K562 (cell line): ENCODE measurements at regions not wholly inside any gene's neighbourhood (a gene's known extent, or its start where the extent isn't known, plus 50 kb on each side); places are given as distances from the start of the nearest gene placed in this dataset.

ENCODE experiments used
- ATF7 ChIP-seq: fragments of 450-650 bp; IDR thresholded peaks from 2 replicates; pipeline ENCODE4 v1.7.1; 2014; ENCODE audit warnings: mild to moderate bottlenecking, moderate library complexity
- BCL6 ChIP-seq: fragments of 250-450 bp; sonication (Bioruptor Pico); IDR thresholded peaks from 2 replicates; pipeline ENCODE4 v1.4.0; 2020
- CBX1 ChIP-seq: sonication (generic); IDR thresholded peaks from 2 replicates; pipeline ENCODE4 v1.6.1; 2016; ENCODE audit warnings: antibody characterized with exemption, low read depth, mild to moderate bottlenecking
- DIDO1 ChIP-seq: fragments of 450-650 bp; IDR thresholded peaks from 2 replicates; pipeline ENCODE4 v1.6.1; 2016; ENCODE audit warnings: low read depth, missing biosample characterization, missing genetic modification characterization
- FOSL1 ChIP-seq: fragments of 200-800 bp; sonication (Bioruptor generic); conservative IDR thresholded peaks from 2 replicates; pipeline ENCODE4 v1.6.1; 2016; ENCODE audit warnings: missing genetic modification characterization, missing compliant biosample characterization
- JUNB ChIP-seq: fragments of 450-650 bp; formaldehyde crosslinking; conservative IDR thresholded peaks from 2 replicates; pipeline ENCODE4 v1.4.0; 2020; ENCODE audit warnings: mild to moderate bottlenecking
- MCM3 ChIP-seq: fragments of 450-650 bp; IDR thresholded peaks from 2 replicates; pipeline ENCODE4 v1.6.1; 2016
- MITF ChIP-seq: IDR thresholded peaks from 2 replicates; pipeline ENCODE4 v1.6.1; 2014; ENCODE audit warnings: antibody characterized with exemption
- MYBL2 ChIP-seq, 2 experiments: fragments of 450-650 bp in 1 of 2; sonication (generic) in 1 of 2; formaldehyde crosslinking in 1 of 2; IDR thresholded peaks; 2 replicates each; pipeline versions ENCODE4 v1.6.1 to v1.8.1; 2017 to 2022; ENCODE audit warnings: borderline replicate concordance in 1 of 2, inconsistent platforms in 1 of 2, low read depth in 1 of 2, mild to moderate bottlenecking in 1 of 2, missing genetic modification reagents in 1 of 2, moderate library complexity in 1 of 2
- NFRKB ChIP-seq: fragments of 450-650 bp; IDR thresholded peaks from 2 replicates; pipeline ENCODE4 v1.6.1; 2016; ENCODE audit warnings: low read depth
- PKNOX1 ChIP-seq: fragments of 450-650 bp; IDR thresholded peaks from 2 replicates; pipeline ENCODE4 v1.6.1; 2016
- POLR2G ChIP-seq: fragments of 200-400 bp; formaldehyde crosslinking; IDR thresholded peaks from 2 replicates; pipeline ENCODE4 v1.6.1; 2017; ENCODE audit warnings: low read depth, mild to moderate bottlenecking, antibody characterized with exemption, low read length, moderate library complexity
- POLR2H ChIP-seq: IDR thresholded peaks from 2 replicates; pipeline ENCODE4 v1.6.1; 2016; ENCODE audit warnings: missing genetic modification characterization, low read depth, mild to moderate bottlenecking, control low read depth, missing compliant biosample characterization, moderate library complexity
- SLC30A9 ChIP-seq: fragments of 250-450 bp; sonication (Bioruptor Pico); IDR thresholded peaks from 2 replicates; pipeline ENCODE4 v1.8.0; 2022; ENCODE audit warnings: mild to moderate bottlenecking, moderate library complexity
- TF ChIP-seq, protein P1 (sequence below): fragments of 200-600 bp; sonication (generic); IDR thresholded peaks from one replicate; pipeline ENCODE4 v1.6.1; 2012; ENCODE audit warnings: mild to moderate bottlenecking, low read depth, low read length, inconsistent platforms

DNA sequence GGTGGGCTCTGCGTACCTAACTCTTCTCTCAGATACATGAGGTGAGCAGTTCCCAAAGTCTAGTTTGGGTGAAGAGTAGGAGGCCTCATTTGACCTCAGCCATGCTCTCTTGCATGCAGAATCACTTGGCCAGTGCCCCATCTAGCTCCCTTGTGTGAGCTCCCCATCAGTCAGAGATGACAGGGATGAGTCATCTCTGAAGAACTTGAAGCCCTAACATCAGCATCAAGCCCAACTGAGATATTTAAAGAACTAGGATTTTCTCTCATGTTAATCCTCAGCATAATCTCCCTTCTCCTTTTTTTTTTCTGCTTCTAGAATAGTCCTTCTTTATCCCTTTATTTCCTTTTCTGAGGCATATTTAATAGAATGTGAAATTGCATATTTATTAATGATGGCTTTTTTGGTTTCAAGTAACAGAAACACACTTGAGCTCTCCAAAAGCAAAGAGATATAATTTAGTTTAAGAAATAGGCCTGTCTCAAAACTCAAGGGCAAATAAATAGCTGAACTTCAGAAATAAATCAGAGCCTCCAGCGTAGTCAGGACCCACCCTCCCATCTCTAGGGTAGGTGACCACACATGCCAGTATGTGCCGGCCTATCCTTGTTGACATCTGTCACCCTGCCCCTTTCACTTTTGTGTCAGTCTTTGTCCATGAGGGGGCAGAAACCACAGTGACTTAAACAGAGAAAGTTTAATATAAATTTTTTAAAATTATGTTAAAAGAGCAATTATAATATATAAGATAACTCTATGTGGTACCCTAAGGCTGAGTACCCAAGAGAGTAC is 112.3 kb downstream of the TSEN15 start (continued):
- TF ChIP-seq, protein P1, sequence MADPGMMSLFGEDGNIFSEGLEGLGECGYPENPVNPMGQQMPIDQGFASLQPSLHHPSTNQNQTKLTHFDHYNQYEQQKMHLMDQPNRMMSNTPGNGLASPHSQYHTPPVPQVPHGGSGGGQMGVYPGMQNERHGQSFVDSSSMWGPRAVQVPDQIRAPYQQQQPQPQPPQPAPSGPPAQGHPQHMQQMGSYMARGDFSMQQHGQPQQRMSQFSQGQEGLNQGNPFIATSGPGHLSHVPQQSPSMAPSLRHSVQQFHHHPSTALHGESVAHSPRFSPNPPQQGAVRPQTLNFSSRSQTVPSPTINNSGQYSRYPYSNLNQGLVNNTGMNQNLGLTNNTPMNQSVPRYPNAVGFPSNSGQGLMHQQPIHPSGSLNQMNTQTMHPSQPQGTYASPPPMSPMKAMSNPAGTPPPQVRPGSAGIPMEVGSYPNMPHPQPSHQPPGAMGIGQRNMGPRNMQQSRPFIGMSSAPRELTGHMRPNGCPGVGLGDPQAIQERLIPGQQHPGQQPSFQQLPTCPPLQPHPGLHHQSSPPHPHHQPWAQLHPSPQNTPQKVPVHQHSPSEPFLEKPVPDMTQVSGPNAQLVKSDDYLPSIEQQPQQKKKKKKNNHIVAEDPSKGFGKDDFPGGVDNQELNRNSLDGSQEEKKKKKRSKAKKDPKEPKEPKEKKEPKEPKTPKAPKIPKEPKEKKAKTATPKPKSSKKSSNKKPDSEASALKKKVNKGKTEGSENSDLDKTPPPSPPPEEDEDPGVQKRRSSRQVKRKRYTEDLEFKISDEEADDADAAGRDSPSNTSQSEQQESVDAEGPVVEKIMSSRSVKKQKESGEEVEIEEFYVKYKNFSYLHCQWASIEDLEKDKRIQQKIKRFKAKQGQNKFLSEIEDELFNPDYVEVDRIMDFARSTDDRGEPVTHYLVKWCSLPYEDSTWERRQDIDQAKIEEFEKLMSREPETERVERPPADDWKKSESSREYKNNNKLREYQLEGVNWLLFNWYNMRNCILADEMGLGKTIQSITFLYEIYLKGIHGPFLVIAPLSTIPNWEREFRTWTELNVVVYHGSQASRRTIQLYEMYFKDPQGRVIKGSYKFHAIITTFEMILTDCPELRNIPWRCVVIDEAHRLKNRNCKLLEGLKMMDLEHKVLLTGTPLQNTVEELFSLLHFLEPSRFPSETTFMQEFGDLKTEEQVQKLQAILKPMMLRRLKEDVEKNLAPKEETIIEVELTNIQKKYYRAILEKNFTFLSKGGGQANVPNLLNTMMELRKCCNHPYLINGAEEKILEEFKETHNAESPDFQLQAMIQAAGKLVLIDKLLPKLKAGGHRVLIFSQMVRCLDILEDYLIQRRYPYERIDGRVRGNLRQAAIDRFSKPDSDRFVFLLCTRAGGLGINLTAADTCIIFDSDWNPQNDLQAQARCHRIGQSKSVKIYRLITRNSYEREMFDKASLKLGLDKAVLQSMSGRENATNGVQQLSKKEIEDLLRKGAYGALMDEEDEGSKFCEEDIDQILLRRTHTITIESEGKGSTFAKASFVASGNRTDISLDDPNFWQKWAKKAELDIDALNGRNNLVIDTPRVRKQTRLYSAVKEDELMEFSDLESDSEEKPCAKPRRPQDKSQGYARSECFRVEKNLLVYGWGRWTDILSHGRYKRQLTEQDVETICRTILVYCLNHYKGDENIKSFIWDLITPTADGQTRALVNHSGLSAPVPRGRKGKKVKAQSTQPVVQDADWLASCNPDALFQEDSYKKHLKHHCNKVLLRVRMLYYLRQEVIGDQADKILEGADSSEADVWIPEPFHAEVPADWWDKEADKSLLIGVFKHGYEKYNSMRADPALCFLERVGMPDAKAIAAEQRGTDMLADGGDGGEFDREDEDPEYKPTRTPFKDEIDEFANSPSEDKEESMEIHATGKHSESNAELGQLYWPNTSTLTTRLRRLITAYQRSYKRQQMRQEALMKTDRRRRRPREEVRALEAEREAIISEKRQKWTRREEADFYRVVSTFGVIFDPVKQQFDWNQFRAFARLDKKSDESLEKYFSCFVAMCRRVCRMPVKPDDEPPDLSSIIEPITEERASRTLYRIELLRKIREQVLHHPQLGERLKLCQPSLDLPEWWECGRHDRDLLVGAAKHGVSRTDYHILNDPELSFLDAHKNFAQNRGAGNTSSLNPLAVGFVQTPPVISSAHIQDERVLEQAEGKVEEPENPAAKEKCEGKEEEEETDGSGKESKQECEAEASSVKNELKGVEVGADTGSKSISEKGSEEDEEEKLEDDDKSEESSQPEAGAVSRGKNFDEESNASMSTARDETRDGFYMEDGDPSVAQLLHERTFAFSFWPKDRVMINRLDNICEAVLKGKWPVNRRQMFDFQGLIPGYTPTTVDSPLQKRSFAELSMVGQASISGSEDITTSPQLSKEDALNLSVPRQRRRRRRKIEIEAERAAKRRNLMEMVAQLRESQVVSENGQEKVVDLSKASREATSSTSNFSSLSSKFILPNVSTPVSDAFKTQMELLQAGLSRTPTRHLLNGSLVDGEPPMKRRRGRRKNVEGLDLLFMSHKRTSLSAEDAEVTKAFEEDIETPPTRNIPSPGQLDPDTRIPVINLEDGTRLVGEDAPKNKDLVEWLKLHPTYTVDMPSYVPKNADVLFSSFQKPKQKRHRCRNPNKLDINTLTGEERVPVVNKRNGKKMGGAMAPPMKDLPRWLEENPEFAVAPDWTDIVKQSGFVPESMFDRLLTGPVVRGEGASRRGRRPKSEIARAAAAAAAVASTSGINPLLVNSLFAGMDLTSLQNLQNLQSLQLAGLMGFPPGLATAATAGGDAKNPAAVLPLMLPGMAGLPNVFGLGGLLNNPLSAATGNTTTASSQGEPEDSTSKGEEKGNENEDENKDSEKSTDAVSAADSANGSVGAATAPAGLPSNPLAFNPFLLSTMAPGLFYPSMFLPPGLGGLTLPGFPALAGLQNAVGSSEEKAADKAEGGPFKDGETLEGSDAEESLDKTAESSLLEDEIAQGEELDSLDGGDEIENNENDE: no peak
- TF ChIP-seq CBX1 (no peak), POLR2G (no peak), PKNOX1 (peak; percentile 61), NFRKB (no peak), JUNB (peak; percentile 82), BCL6 (no peak), SLC30A9 (no peak), MYBL2 (IDR thresholded peaks at IDR 0.05; ENCODE audit: low read depth) (no peak), MYBL2 (CRISPR knock-in tag; IDR thresholded peaks at IDR 0.05; ENCODE audit: borderline replicate concordance) (no peak), POLR2H (no peak), MCM3 (no peak), ATF7 (no peak), DIDO1 (no peak), MITF (no peak), FOSL1 (tag) (peak; percentile 80)
